OCI-LY7 (cell line): ENCODE measurements at regions not wholly inside any gene's neighbourhood (a gene's known extent, or its start where the extent isn't known, plus 50 kb on each side); places are given as distances from the start of the nearest gene placed in this dataset.

Experiments used
- CTCF ChIP-seq: fragments of 200-600 bp; sonication (generic); conservative IDR thresholded peaks from 2 replicates; pipeline ENCODE4 v1.5.1; 2014; ENCODE audit warnings: mild to moderate bottlenecking, antibody characterized with exemption, low read length, moderate library complexity, mixed read lengths
- EZH2phosphoT487 ChIP-seq: fragments of 200-600 bp; sonication (generic); IDR thresholded peaks from 2 replicates; pipeline ENCODE4 v1.6.1; 2018; ENCODE audit warnings: low read depth, borderline replicate concordance, mild to moderate bottlenecking, mixed run types, antibody characterized with exemption, low read length, moderate library complexity, mixed read lengths

GRCh38 chr15:55112706-55113105, 84.0 kb downstream of the RSL24D1 start:
- TF ChIP-seq CTCF (no peak), EZH2phosphoT487 (no peak)
